Suprapubic skin (tissue), 4 donors: ENCODE measurements at regions not wholly inside any gene's neighbourhood (a gene's known extent, or its start where the extent isn't known, plus 50 kb on each side); places are given as distances from the start of the nearest gene placed in this dataset.

ENCODE experiments used
- DNase-seq, 2 donors: peaks; one replicate each; pipeline ENCODE4 v3.0.0-alpha.2; 2019; ENCODE audit warnings: low spot score in 2 of 2
- H3K27ac ChIP-seq: fragments of 200-600 bp; sonication (generic); one replicate; pipeline ENCODE4 v1.5.1; 2019
- H3K27me3 ChIP-seq: fragments of 200-600 bp; sonication (generic); one replicate; pipeline ENCODE4 v1.5.1; 2019
- H3K36me3 ChIP-seq: fragments of 200-600 bp; sonication (generic); one replicate; pipeline ENCODE4 v1.5.1; 2019
- H3K4me1 ChIP-seq: fragments of 200-600 bp; sonication (generic); one replicate; pipeline ENCODE4 v1.5.1; 2019
- H3K4me3 ChIP-seq: fragments of 200-600 bp; sonication (generic); one replicate; pipeline ENCODE4 v1.5.1; 2019; ENCODE audit warnings: mild to moderate bottlenecking
- H3K9me3 ChIP-seq: fragments of 200-600 bp; sonication (generic); one replicate; pipeline ENCODE4 v1.5.1; 2019
- CTCF ChIP-seq, 2 donors: fragments of 200-600 bp in 1 of 2; fragments of 450-650 bp in 1 of 2; sonication (generic) in 1 of 2; IDR thresholded peaks; one replicate each; pipeline ENCODE4 v1.5.1; 2016 to 2019; ENCODE audit warnings: antibody characterized with exemption in 2 of 2, mild to moderate bottlenecking in 1 of 2, moderate library complexity in 1 of 2
- EP300 ChIP-seq: sonication (generic); formaldehyde crosslinking; IDR thresholded peaks from one replicate; pipeline ENCODE4 v1.6.1; 2017; ENCODE audit warnings: antibody characterized with exemption
- POLR2A ChIP-seq, 2 donors: fragments of 450-650 bp; IDR thresholded peaks; one replicate each; pipeline ENCODE4 v1.6.1; 2017; ENCODE audit warnings: antibody characterized with exemption in 2 of 2, mild to moderate bottlenecking in 2 of 2, moderate library complexity in 2 of 2
- POLR2AphosphoS5 ChIP-seq, 3 donors: sonication (generic); formaldehyde crosslinking; IDR thresholded peaks; one replicate each; pipeline ENCODE4 v1.6.1; 2017; ENCODE audit warnings: antibody characterized with exemption in 3 of 3
- WGBS: methylation state at CpG from one replicate; pipeline ENCODE4 v1.1.5; 2018; 5-methylcytosine and 5-hydroxymethylcytosine counted together

- no peaks in the 10 kb centered on the region for H3K36me3 ChIP-seq
- no peak overlapping the region for H3K4me3 ChIP-seq
- no peaks in the 10 kb centered on the region for H3K27me3 ChIP-seq
- no peaks in the 10 kb centered on the region for H3K4me1 ChIP-seq
- TF ChIP-seq CTCF (IDR thresholded peaks at IDR 0.05): no peak
- TF ChIP-seq POLR2AphosphoS5 (IDR thresholded peaks at IDR 0.05): no peak
- no peak for TF ChIP-seq EP300
- no peak for TF ChIP-seq POLR2A (IDR thresholded peaks at IDR 0.05)
- DNase-seq: no peak
- H3K9me3 ChIP-seq: no peaks in the 10 kb centered on the region
- 97% methylated on average over 5 of the region's 5 CpGs for WGBS
- no peak overlapping the region for H3K27ac ChIP-seq
Measured at GRCh38 chr3:72022027-72022426, 237.1 kb upstream of the PROK2 start.

GRCh38 chr3:72021531-72021930, 236.6 kb upstream of the PROK2 start:
- DNase-seq: no peak
- Histone ChIP-seq H3K4me1 (no peaks in the 10 kb centered on the region), H3K27me3 (no peaks in the 10 kb centered on the region), H3K27ac (no peak overlapping the region), H3K9me3 (no peaks in the 10 kb centered on the region), H3K36me3 (no peaks in the 10 kb centered on the region), H3K4me3 (no peak overlapping the region)
- 96% methylated on average over 1 of the region's 1 CpG for WGBS
- TF ChIP-seq POLR2A (IDR thresholded peaks at IDR 0.05) (no peak), CTCF (IDR thresholded peaks at IDR 0.05) (no peak), EP300 (no peak), POLR2AphosphoS5 (IDR thresholded peaks at IDR 0.05) (no peak)

- TF ChIP-seq POLR2AphosphoS5 (IDR thresholded peaks at IDR 0.05) (no peak), CTCF (IDR thresholded peaks at IDR 0.05) (no peak), EP300 (no peak), POLR2A (IDR thresholded peaks at IDR 0.05) (no peak)
- Histone ChIP-seq H3K9me3 (no peaks in the 10 kb centered on the region), H3K36me3 (no peaks in the 10 kb centered on the region), H3K4me1 (no peaks in the 10 kb centered on the region), H3K27ac (no peak overlapping the region), H3K4me3 (no peak overlapping the region), H3K27me3 (no peaks in the 10 kb centered on the region)
- 92% methylated on average over 5 of the region's 5 CpGs for WGBS
- DNase-seq: no peak
Measured at GRCh38 chr3:72018343-72018984, 233.5 kb upstream of the PROK2 start.

DNA sequence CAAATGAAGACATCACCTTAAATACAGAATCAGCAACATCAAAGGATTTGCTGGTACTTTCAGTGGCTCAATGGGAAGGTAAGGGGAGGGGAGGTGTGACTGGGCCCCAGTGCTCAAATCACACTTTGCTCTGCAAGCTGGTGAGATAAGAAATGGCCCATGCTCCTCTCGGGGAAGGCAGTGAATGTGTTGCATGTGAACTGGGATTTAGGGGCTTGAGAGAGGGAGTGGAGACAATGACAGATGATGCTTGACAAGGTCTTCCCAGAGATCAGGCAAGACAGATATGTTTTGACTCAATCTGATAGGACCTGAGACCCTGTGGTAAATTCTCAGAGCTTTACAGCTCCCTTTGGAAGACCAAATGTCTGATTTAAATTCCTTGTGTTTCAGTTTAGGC, 233.0 kb upstream of the PROK2 start:
- Histone ChIP-seq H3K4me3 (no peak overlapping the region), H3K9me3 (no peaks in the 10 kb centered on the region), H3K27me3 (no peaks in the 10 kb centered on the region), H3K36me3 (no peaks in the 10 kb centered on the region), H3K27ac (no peak overlapping the region), H3K4me1 (no peaks in the 10 kb centered on the region)
- no peak for TF ChIP-seq POLR2A (IDR thresholded peaks at IDR 0.05)
- TF ChIP-seq POLR2AphosphoS5 (IDR thresholded peaks at IDR 0.05): no peak
- no peak for TF ChIP-seq EP300
- TF ChIP-seq CTCF (IDR thresholded peaks at IDR 0.05): no peak
- no peak for DNase-seq
- 95% methylated on average over 1 of the region's 1 CpG for WGBS

- H3K27ac ChIP-seq: no peak overlapping the region
- WGBS: 93% methylated on average over 1 of the region's 1 CpG
- no peak for TF ChIP-seq POLR2A (IDR thresholded peaks at IDR 0.05)
- TF ChIP-seq POLR2AphosphoS5 (IDR thresholded peaks at IDR 0.05): no peak
- TF ChIP-seq CTCF (IDR thresholded peaks at IDR 0.05): no peak
- no peak for TF ChIP-seq EP300
Measured at GRCh38 chr3:72017311-72017710, 232.4 kb upstream of the PROK2 start.

More at GRCh38 chr3:72017311-72017710, 232.4 kb upstream of the PROK2 start:
- Histone ChIP-seq H3K9me3 (no peaks in the 10 kb centered on the region), H3K4me1 (no peaks in the 10 kb centered on the region), H3K27me3 (no peaks in the 10 kb centered on the region), H3K36me3 (no peaks in the 10 kb centered on the region), H3K4me3 (no peak overlapping the region)
- DNase-seq: no peak
